Osteocyte (in vitro differentiated cells): ENCODE measurements at regions not wholly inside any gene's neighbourhood (a gene's known extent, or its start where the extent isn't known, plus 50 kb on each side); places are given as distances from the start of the nearest gene placed in this dataset.
"Not testable (repeated sequence)": the region's sequence is repeated elsewhere in the genome, so short reads cannot be mapped to it uniquely, and the experiment has no call there.

Source experiments
- DNase-seq: peaks from one replicate; pipeline ENCODE4 v3.0.0; 2021; ENCODE audit warnings: mixed read lengths; ENCODE audit not compliant: unreplicated experiment; ENCODE audit errors: extremely low spot score
- H3K27ac Mint-ChIP-seq: one replicate; pipeline ENCODE4 v1.8.0; 2021; ENCODE audit warnings: mild to moderate bottlenecking, mixed read lengths; ENCODE audit not compliant: unreplicated experiment
- H3K27me3 Mint-ChIP-seq: one replicate; pipeline ENCODE4 v1.8.0; 2021; ENCODE audit warnings: mixed read lengths; ENCODE audit not compliant: unreplicated experiment
- H3K36me3 Mint-ChIP-seq: one replicate; pipeline ENCODE4 v1.8.0; 2021; ENCODE audit warnings: mixed read lengths; ENCODE audit not compliant: unreplicated experiment
- H3K4me1 Mint-ChIP-seq: one replicate; pipeline ENCODE4 v1.8.0; 2021; ENCODE audit warnings: mixed read lengths; ENCODE audit not compliant: unreplicated experiment
- H3K4me3 Mint-ChIP-seq: one replicate; pipeline ENCODE4 v1.8.0; 2021; ENCODE audit warnings: mild to moderate bottlenecking, moderate library complexity, mixed read lengths; ENCODE audit not compliant: unreplicated experiment
- H3K9me3 Mint-ChIP-seq: one replicate; pipeline ENCODE4 v1.8.0; 2021; ENCODE audit warnings: mixed read lengths; ENCODE audit not compliant: unreplicated experiment
- CTCF ChIP-seq: fragments of 200-600 bp; sonication (generic); IDR thresholded peaks from 2 replicates; pipeline ENCODE4 v1.5.0; 2021; ENCODE audit warnings: antibody characterized with exemption, mild to moderate bottlenecking, moderate library complexity

GRCh38 chrX:39690541-39691415 is 407.0 kb downstream of the BCOR start:
- H3K9me3 Mint-ChIP-seq: no peaks in the 10 kb centered on the region
- no peaks in the 10 kb centered on the region for H3K36me3 Mint-ChIP-seq
- DNase-seq: no peak
- no peak overlapping the region for H3K27ac Mint-ChIP-seq
- TF ChIP-seq CTCF: no peak
- no peak overlapping the region for H3K4me3 Mint-ChIP-seq
- peaks cover 13% of the 10 kb centered on the region for H3K27me3 Mint-ChIP-seq
- peaks cover 6% of the 10 kb centered on the region for H3K4me1 Mint-ChIP-seq

- DNase-seq: no peak
- Mint-ChIP-seq H3K27me3 (peaks cover 13% of the 10 kb centered on the region), H3K9me3 (peaks cover 2% of the 10 kb centered on the region), H3K27ac (no peak overlapping the region), H3K36me3 (no peaks in the 10 kb centered on the region), H3K4me3 (no peak overlapping the region), H3K4me1 (peaks cover 6% of the 10 kb centered on the region)
- no peak for TF ChIP-seq CTCF
Measured at GRCh38 chrX:39691724-39692123, 406.0 kb downstream of the BCOR start.

DNA sequence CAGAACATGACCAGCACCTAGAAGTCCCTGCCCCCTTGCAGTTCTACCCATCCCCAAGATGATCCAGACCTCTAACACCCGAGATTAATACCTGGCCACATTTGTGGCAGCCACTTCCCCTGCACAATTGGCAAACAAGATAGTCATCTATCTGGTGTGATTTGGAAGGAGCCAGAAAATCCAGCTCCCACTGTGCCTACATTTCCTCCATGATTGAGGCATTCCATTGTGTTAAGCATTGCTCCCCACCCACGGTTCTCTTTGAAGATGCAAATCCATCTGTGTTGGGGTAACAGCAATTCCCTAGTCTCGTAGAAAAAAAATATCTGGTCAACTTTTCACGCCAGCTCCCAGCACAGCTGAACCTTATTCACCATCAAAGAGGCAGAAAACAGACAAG is 405.0 kb downstream of the BCOR start:
- DNase-seq: no peak
- no peak overlapping the region for H3K27ac Mint-ChIP-seq
- peaks cover 6% of the 10 kb centered on the region for H3K9me3 Mint-ChIP-seq
- no peak overlapping the region for H3K4me3 Mint-ChIP-seq
- no peak for TF ChIP-seq CTCF
- no peaks in the 10 kb centered on the region for H3K36me3 Mint-ChIP-seq
- H3K4me1 Mint-ChIP-seq: peaks cover 2% of the 10 kb centered on the region
- H3K27me3 Mint-ChIP-seq: peaks cover 13% of the 10 kb centered on the region

DNA sequence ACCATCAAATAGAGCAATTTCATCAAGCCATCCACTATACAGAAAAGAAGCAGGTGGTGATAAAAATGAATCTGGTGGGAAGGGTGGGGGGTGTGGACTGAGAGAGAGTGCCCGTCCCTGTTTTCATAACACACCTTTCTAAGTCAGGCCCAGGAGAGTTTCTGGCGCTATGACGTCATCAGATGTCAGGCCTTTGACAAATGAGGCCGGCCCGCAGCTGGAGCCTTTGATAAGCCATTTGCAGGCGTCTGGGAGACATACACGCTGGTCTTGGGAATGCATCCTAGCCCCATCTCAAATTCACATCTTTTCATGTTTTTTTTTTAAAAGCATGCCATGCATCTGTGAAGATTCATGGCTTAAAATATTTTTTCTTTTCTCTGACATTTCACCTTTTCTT is 404.5 kb downstream of the BCOR start:
- no peak for DNase-seq
- peaks cover 13% of the 10 kb centered on the region for H3K27me3 Mint-ChIP-seq
- H3K4me1 Mint-ChIP-seq: peaks cover 2% of the 10 kb centered on the region
- no peak overlapping the region for H3K27ac Mint-ChIP-seq
- TF ChIP-seq CTCF: no peak
- no peaks in the 10 kb centered on the region for H3K36me3 Mint-ChIP-seq
- no peak overlapping the region for H3K4me3 Mint-ChIP-seq
- H3K9me3 Mint-ChIP-seq: peaks cover 6% of the 10 kb centered on the region

DNA sequence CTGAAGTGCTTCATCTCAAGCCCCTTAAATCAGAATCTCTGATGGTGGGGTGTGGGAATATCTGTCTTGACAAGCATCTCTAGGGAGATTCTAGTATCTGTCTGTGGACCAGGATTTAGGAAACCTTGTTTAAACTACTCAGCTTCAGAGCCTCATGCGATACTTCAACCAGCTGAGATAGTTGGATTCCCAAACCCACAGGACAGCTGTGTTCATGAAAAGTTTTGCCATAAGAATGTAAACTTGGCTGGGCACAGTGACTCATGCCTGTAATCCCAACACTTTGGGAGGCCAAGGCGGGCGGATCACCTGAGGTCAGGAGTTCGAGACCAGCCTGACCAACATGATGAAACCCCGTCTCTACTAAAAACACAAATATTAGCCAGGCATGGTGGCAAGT is 395.1 kb downstream of the BCOR start:
- H3K36me3 Mint-ChIP-seq, DNase-seq, H3K4me3 Mint-ChIP-seq, H3K27ac Mint-ChIP-seq, H3K27me3 Mint-ChIP-seq, H3K4me1 Mint-ChIP-seq: not testable (repeated sequence)
- peaks cover 12% of the 10 kb centered on the region for H3K9me3 Mint-ChIP-seq
